ENCODE measurements at regions not wholly inside any gene's neighbourhood (a gene's known extent, or its start where the extent isn't known, plus 50 kb on each side); places are given as distances from the start of the nearest gene placed in this dataset.

DNA sequence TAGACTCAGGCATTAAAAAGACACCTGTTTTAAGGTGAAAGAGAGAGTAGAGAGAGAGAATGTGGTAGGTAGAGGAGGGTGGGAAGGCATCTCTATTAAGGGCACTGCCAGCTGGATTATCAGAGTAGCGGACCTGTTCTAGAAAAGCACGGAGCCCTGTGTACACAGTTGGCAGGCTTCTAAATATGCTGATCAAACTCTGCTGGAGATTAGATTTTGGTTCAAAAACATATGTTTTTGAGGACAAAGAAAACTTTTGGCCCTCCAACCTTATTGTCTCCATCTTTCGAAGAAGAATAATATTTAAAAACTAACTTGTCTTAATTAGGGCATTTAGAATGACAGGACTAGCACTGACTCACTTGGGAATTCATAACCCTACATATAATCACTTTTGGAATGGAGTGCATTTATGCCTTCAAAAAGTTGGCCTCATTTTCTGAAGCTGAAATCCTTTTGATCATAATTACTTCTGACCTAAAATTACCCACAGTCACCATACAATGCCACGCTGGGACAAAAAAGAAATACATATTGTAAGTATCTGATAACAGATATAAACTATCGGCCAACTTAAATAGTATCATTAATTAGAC lies 254.6 kb downstream of the MEIS1 start:
- DNase-seq (ENCODE audit: low read depth in 4 of 4, low spot score in 3 of 4): no peak

- no peak for DNase-seq (ENCODE audit: low read depth in 4 of 4, low spot score in 3 of 4)
Observed at GRCh38 chr2:66691031-66691965, 256.4 kb downstream of the MEIS1 start.

- no peak for DNase-seq (ENCODE audit: low read depth in 4 of 4, low spot score in 3 of 4)
Observed at GRCh38 chr2:66692521-66693054, 257.7 kb downstream of the MEIS1 start.

DNA sequence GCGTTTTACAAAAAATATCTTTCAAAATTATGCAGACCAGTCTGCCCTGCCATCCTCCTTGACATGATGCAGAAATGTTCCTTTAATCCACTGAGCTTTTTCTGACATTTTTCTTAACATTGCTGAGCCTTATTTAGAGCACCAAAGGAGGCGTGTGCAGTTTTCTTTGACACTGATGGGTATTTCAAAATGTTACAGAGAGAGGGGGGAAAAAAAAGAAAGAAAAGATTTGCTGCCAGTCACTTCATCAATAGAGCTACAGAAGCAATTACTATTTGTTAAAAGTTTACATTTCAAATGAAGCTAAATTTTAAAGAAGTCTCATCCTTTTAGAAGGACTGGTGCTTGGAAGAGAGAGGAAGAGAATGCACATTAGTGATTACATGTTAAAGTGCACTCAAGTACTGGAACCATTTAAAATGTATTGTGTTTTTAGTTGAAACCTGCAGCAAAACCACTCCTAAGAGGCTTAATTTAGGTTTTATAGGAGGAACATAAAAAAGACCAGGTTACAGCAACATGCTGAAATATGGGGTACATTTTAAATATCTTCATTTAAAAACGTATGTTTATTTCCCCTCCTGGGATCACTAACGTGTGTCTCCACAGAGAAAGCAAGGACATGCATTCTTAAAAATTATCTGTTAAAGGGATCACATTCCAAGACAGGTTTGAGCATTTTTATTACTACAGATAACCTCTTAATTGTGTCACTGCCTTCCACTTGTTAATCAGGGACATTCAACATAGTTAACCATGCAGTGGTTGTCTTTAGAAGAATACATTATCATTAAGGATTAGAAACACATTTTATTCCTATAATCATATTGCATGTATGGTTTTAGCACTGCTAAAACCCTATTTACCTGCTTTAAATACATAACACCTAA lies 258.4 kb downstream of the MEIS1 start:
- no peak for DNase-seq (ENCODE audit: low read depth in 4 of 4, low spot score in 3 of 4)

DNA sequence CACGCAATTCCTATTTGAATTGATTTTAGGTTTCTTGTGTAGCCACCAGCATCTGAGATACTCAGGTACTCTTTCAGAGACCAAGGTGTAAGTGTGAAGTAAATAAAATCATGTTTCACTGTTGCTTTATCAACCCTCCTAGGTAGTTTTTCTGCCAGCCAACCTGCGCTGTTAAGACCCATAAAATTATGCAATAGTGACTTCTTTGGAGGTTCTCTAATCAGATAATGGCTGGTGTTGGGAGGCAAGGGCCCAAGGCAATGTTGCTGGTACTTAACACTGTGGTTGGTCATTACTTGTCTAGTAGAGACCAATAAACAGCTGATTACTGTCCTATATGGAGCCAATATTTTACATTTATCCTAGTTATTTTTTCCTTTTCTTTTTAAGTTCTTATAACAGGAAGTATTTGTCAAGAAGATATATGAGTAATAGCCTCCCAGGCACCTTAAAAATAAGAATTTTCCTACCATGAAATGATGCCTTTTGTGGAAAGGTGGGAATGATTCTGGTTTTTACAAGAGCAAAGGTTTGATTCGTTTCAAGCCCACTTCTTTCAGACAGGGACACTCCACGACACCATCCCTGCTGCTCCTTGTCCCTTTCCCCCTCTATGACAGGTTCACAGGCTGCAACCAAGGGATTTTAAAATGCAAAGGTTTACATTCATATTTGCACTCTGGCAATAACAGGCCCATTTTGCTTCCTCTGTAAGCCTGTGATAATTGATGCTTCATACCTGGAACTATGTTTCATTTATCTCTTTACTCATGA lies 259.3 kb downstream of the MEIS1 start:
- DNase-seq (ENCODE audit: low read depth in 4 of 4, low spot score in 3 of 4): no peak

GRCh38 chr2:66695226-66695735 lies 260.4 kb downstream of the MEIS1 start:
- DNase-seq (ENCODE audit: low read depth in 4 of 4, low spot score in 3 of 4): no peak

DNA sequence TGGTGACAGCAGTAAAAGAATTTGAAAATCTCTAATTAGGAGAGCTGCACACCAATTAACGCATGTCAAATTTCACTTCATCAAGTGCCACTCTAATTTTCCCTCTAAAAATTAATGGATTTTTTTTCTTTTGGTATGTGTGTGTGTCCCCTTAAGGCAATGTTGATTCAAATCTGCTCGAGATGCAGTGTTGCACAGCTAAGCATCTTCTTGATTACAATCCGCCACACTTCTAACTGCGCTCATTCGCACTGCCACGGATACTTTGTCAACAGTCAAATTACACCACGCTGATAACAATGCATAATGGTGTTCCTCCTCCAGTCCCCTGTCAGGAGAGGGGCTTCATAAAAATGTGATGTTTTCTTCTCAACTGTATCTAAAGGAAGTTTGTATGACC lies 261.4 kb downstream of the MEIS1 start:
- DNase-seq (ENCODE audit: low read depth in 4 of 4, low spot score in 3 of 4): no peak

- DNase-seq (ENCODE audit: low read depth in 4 of 4, low spot score in 3 of 4): no peak
Observed at GRCh38 chr2:66696886-66697285, 262.0 kb downstream of the MEIS1 start.

DNA sequence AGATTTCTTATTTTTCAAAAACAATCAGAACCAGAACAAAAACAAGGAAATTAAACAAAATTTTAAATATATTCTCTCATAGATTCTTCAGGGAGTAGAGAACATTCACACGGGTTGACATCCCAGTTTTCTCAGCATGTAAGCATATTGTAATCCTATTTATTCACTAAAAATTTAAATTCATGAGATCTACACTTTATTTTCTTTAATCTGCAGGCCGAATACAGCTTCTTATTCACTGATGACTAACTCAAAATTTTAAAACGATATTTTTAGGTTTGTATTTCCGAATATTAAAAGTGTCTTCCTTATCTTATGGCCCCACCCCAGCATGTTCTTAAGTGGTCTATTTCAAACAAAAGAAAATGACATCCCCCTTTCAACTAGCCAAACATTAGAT lies 262.4 kb downstream of the MEIS1 start:
- DNase-seq (ENCODE audit: low read depth in 4 of 4, low spot score in 3 of 4): no peak

DNA sequence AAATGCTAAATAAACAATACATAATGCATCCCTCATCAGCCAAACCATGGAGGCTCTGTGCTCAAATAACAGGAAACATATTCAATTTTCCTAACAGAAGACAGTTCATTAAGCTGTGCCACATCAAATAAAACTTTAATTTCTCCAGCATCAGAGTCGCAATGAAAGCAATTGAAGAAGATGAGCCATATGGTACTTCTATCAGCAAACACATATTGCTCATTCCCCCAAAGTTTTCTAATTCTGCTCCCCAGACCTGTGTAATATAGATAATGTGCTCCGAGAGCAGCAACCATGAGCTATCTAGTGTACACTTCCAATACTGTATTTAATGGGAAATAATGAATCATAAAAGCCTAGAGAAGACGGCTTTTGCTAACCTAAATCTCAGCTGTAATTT lies 263.2 kb downstream of the MEIS1 start:
- DNase-seq (ENCODE audit: low read depth in 4 of 4, low spot score in 3 of 4): no peak

GRCh38 chr2:66698576-66699239 lies 263.8 kb downstream of the MEIS1 start:
- DNase-seq (ENCODE audit: low read depth in 4 of 4, low spot score in 3 of 4): no peak

DNA sequence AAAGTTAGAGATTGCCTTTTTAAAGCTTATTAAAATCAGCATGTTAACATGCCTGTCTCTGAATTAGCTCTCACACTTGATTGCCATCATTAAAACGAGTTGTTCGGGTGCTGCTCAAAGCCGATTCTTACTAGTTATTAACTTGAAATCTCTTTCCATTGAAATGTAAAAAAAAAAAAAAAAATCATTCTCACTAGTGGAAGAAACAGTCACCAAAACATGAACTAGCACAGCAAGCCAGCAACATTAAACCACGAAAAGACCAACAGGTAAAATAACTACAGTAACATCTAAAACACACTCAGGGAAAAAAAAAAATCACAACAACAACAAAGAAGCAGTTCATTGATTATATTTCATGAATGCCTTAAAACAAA lies 264.5 kb downstream of the MEIS1 start:
- DNase-seq (ENCODE audit: low read depth in 4 of 4, low spot score in 3 of 4): no peak

DNA sequence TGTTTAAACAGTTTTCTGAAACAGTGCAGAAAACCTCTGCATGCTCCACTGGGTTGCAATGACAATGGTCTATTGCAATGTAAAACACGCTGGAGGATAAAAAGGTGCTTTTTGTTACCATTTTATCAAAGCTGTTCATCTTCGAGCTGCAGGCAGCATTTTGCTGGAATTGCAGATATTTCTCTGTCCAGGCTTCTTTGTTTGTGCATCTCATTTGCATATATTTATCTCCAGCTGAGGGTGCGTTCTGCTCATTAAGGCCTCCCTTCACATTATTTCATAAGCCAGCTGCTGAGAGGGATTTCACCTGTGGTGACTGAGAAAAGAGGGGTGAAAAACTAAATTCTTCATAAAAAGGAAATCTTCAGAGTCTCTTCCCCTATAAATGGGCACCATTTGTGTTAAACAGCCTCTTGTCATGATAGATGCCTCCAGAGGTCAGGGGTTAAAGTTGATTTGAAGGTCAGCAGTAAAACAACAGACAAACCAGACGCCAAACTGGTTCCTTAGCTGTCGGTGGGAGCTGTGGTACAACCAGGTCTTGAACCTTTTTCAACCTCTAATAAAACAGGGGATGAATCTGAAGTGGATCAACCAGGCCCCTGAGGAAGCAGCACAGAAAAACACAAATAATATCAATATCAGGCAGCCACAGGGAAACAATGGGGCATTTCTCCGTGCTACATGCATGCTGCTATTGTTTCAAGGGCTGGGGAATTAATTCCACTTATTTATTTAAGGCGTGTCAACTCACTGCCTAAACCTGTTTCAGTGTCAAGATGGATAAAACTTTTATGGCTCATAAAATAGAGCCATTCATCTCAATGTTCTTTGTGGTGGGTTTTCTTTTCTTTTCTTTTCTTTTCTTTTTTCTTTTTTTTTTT lies 265.1 kb downstream of the MEIS1 start:
- peak in 1 of 4 donors; percentile 79 for DNase-seq (ENCODE audit: low read depth in 4 of 4, low spot score in 3 of 4)

- DNase-seq (ENCODE audit: low read depth in 4 of 4, low spot score in 3 of 4): no peak
Observed at GRCh38 chr2:66700677-66701066, 265.7 kb downstream of the MEIS1 start.

DNA sequence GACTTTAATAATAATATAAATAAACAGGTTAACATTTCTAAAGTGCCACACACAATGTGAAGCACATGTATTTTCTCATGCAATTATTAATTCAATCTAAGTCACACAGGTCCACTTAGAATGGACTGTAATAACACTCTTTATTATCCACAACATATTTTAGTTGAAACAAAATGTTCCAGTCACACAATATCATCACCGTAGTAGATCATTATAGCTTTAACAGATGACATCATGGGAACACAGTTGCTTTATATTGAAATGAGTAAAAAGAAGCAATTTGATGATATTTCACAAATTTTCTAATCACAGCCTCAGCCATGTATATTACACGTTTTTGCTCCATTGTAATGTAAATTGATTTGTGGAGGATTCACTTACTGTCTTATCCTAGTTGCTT lies 266.3 kb downstream of the MEIS1 start:
- no peak for DNase-seq (ENCODE audit: low read depth in 4 of 4, low spot score in 3 of 4)

GRCh38 chr2:66701656-66702055 lies 266.7 kb downstream of the MEIS1 start:
- DNase-seq (ENCODE audit: low read depth in 4 of 4, low spot score in 3 of 4): no peak

DNA sequence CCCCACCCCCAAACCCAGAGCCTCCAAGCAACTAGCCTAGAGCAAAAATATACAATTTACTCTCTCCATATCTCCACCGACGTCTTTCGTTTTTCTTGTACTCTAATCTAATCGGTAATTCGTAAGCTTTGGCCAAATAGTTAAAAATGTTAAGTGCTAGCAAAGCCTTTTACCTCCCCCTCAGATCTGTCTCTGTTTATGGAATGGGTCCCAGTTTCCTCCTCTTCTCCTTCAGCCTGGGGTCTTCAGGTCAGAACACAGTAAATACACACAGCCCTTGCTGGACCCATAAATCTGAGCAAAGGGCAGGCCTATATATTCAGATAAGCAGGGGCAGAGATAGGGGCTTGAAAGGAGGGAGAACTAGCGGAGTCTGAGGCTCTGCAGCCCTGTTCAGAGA lies 267.4 kb downstream of the MEIS1 start:
- DNase-seq (ENCODE audit: low read depth in 4 of 4, low spot score in 3 of 4): peak in 1 of 4 donors; percentile 82

DNA sequence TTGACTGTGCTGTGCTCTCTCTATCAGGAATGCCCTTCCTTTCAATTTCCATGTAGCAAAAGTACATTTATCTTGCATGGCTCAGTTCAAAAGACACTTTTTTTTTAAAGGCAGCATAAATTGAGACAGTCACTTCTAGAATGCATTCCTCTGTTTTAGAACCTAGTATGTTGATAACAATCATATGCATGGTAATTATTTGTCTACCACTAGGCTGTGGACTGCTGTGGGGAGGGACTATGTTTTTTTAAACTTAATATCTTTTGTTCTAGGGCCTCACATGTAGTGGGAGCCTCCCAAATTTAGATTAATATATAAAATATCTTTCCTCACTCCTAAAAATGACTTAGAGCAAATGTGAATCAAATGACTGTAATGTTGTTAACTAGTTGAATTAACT lies 269.9 kb downstream of the MEIS1 start:
- no peak for DNase-seq (ENCODE audit: low read depth in 4 of 4, low spot score in 3 of 4)

DNA sequence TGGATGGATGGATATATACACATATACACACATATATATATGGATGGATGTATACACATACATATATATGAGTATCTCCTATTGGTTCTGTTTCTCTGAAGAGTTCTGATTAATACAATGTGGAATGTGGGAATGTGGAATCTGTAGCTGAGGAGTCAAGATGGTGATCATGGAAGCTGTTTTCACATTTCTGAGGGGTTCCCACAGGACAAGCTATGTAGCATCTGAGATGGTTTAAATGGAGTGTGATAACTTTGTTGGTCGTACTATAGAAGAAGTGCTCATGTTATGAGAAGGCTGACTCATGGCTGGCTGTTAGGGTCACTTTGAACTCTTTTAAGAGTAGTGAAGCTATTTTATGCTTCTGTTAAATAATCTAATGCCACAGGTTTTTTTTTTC lies 279.7 kb downstream of the MEIS1 start:
- no peak for DNase-seq (ENCODE audit: low read depth in 4 of 4, low spot score in 3 of 4)

Measured in left renal pelvis (tissue), 4 donors.